SKM-1 (cell line): ENCODE measurements at regions not wholly inside any gene's neighbourhood (a gene's known extent, or its start where the extent isn't known, plus 50 kb on each side); places are given as distances from the start of the nearest gene placed in this dataset.

Experiments
- DNase-seq: peaks from one replicate; lab custom pipeline; 2025; ENCODE audit not compliant: unreplicated experiment; lab: John Stamatoyannopoulos, UW

GRCh38 chr9:116060631-116061030, 93.0 kb upstream of the PAPPA start:
- no peak for DNase-seq

- DNase-seq, result no peak
Observed at GRCh38 chr9:116061546-116062205, 91.9 kb upstream of the PAPPA start.

GRCh38 chr9:116062206-116062550, 91.4 kb upstream of the PAPPA start:
- DNase-seq, result no peak

- no peak for DNase-seq
Observed at GRCh38 chr9:116064970-116065369, 88.6 kb upstream of the PAPPA start.

GRCh38 chr9:116066221-116066620, 87.4 kb upstream of the PAPPA start:
- no peak for DNase-seq

GRCh38 chr9:116067566-116067965, 86.0 kb upstream of the PAPPA start:
- DNase-seq, result no peak

- no peak for DNase-seq
Observed at GRCh38 chr9:116070256-116070914, 83.2 kb upstream of the PAPPA start.

- no peak for DNase-seq
Observed at GRCh38 chr9:116072046-116072445, 81.5 kb upstream of the PAPPA start.

- DNase-seq, result no peak
Observed at GRCh38 chr9:116073826-116074225, 79.8 kb upstream of the PAPPA start.

- DNase-seq, result no peak
Observed at GRCh38 chr9:116074658-116075057, 78.9 kb upstream of the PAPPA start.

- no peak for DNase-seq
Observed at GRCh38 chr9:116075191-116075590, 78.4 kb upstream of the PAPPA start.

- DNase-seq, result no peak
Observed at GRCh38 chr9:116078640-116079039, 75.0 kb upstream of the PAPPA start.

GRCh38 chr9:116080561-116080960, 73.0 kb upstream of the PAPPA start:
- DNase-seq, result no peak

- DNase-seq, result no peak
Observed at GRCh38 chr9:116081435-116082115, 72.0 kb upstream of the PAPPA start.

GRCh38 chr9:116083837-116084236, 69.8 kb upstream of the PAPPA start:
- no peak for DNase-seq

GRCh38 chr9:116084497-116084896, 69.1 kb upstream of the PAPPA start:
- no peak for DNase-seq

GRCh38 chr9:116087246-116087645, 66.3 kb upstream of the PAPPA start:
- no peak for DNase-seq

GRCh38 chr9:116087751-116088194, 65.8 kb upstream of the PAPPA start:
- no peak for DNase-seq

- no peak for DNase-seq
Observed at GRCh38 chr9:116088396-116088795, 65.2 kb upstream of the PAPPA start.

- DNase-seq, result no peak
Observed at GRCh38 chr9:116090030-116090770, 63.4 kb upstream of the PAPPA start.

- no peak for DNase-seq
Observed at GRCh38 chr9:116094846-116095245, 58.7 kb upstream of the PAPPA start.

GRCh38 chr9:116095403-116095802, 58.2 kb upstream of the PAPPA start:
- DNase-seq, result no peak
